Activated CD4-positive, alpha-beta T cell treated with anti-CD3 and anti-CD28 coated beads, Interleukin-2, amount 50 U/mL, for 48 hours (primary cell): ENCODE measurements at regions not wholly inside any gene's neighbourhood (a gene's known extent, or its start where the extent isn't known, plus 50 kb on each side); places are given as distances from the start of the nearest gene placed in this dataset.

Experiments
- DNase-seq, 2 experiments: peaks; one replicate each; pipeline ENCODE4 v3.0.0-alpha.2; 2020

DNA sequence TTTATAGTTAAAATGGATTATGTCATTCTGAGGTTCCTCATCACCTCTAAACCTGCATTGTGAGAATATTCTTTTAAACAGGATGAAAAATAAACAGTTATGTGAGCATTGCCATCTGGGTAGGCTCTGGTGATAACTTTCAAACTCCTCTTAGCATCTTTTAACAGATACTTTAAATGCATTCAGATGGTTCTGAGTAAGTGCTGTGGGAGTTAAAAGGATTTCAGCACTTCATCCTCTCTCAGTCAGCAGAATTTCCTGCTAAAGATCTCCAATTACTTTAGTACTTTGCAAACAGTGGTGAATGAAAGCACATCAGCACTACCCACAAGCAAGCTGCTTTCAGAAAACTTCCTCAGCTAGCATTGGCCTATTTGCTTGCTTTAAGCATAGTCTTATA is 59.3 kb upstream of the TMTC1 start:
- no peak for DNase-seq

DNA sequence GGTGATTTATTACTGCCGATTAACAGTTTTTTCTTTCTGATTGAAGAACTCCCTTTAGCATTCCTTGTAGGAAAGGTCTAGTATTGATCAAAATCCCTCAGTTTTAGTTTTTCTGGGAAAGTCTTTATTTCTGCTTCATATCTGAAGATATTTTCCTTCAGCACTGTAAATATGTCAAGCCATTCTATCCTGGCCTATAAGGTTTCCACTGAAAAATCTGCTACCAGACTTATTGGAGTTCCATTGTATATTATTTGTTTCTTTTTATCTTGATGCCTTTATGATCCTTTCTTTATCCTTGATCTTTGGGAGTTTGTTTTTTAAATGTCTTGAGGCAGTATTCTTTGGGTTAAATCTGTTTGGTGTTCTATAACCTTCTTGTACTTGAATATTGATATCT is 55.0 kb upstream of the TMTC1 start:
- DNase-seq, result no peak
